Left forelimb (tissue), 1 donor: ENCODE measurements at regions not wholly inside any gene's neighbourhood (a gene's known extent, or its start where the extent isn't known, plus 50 kb on each side); places are given as distances from the start of the nearest gene placed in this dataset.

ENCODE experiments used
- DNase-seq: peaks from one replicate; pipeline ENCODE4 v3.0.0-alpha.2; 2018; ENCODE audit warnings: low spot score

DNA sequence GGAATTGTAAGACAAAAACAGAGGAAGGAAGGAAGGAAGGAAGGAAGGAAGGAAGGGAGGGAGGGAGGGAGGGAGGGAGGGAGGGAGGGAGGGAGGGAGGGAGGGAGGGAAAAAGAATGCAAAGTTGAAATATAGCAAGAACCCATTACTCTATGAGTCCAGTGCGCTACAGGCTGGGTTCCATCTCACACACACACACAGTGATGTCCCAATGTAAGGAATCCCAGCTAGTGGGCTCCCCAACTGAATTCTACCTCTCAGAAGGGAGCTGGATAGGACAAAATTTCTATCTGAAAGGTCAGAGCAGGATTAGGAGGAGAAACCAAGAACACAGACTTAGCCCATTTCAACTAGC is 173.4 kb downstream of the DAD1 start:
- no peak for DNase-seq

DNA sequence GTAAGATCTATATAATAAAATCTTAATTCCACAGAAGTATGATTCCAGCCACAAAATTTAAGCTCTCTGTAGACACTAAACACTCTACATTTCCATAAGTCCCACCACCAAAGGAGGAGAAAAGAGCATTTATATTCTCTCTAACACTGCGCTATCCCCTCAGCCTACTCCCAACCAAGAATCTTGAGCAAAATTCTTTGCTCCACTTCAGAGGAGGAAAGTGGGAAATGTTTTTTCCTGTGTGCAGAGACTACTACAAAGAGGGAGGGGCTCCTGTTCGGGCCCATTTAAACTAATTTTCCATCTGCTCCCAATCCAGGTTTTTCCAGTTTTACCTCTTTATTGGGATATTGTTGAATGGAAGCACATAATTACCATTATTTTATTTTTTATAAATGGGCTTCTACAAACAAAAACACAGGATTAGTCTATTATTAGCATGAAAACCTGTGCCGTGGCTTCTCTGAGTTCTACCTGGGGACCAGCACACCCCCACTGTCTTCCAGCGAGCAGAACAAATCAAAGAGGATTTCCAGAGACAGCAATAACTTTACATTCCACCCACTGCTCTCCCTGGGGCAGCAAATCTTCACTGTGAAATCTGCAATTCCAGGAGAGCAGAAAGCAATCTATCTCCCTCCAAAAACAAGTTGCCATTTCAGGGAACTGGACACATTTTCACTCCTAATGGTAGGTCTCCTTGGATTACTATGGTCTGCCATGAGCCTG is 174.0 kb downstream of the DAD1 start:
- no peak for DNase-seq

DNA sequence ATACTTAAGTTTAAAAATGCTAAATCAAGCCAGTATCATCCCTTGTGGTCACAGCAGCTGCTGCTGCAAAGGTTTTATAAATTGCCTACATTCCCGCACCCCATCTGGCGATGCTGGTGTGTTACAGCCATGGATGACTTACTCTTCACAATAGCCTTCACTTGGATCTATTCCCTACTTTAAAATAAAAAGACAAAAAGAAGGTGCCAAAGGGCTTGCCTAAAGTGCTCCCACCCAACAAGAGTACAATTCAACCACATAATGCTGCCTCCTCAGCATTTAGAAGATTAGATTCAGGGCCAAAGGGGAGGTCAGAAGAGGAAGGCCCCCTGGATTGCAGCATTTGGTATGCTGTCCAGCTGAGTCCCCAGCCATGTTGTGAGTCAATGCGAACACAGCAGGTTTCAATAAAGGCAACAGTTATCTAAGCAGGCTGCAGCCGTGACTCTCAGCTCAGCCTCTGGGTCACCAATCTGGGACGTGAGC is 176.1 kb downstream of the DAD1 start:
- DNase-seq, result no peak

DNA sequence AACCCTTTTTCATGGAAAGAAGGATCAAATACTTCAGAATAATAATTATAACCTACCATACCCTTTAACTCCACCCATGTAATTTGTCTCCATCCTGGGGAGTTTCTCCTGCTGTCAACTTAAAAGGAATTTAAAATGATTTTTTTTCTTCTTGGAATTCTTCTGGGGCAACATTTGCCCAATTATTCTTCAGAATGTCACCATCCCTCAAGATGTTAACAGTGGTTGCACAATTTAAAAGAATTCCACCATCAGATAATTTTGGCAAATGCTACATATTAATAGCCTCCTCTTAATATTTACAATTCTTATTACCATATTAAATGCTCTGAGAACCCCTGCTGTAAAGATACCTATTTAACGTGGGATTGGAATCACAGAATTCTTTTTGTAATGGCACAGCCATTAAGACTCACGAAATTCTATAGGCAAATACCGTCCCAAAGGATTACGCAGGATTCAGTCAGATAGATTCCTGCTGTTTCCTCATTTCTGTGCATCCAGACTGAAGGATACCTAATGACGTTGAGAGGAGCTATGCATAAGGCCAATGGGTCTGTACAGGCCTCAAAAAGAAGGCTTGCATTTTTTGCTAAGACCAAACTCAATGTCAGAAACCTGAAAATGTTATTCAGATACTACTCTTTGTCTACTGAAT is 177.5 kb downstream of the DAD1 start:
- no peak for DNase-seq

DNA sequence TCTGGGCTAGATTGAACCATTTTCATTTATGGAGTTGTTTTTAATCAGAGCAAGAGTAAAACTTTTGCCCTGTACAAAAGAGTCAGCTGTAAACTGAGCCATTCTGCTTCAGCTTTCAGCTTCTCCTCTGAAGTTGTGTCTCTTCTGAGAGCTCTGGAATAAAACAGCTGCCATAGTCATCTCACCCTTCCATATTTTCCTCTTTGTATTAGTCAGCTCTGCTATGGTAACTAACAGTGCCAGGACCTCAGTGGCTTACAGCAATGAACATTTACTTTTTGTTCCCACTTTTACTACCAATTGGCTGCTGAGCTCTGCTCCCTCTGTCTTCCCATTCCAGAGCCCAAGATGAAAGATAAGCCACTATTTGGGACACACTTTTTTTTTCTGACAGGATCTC is 178.5 kb downstream of the DAD1 start:
- DNase-seq, result no peak

DNA sequence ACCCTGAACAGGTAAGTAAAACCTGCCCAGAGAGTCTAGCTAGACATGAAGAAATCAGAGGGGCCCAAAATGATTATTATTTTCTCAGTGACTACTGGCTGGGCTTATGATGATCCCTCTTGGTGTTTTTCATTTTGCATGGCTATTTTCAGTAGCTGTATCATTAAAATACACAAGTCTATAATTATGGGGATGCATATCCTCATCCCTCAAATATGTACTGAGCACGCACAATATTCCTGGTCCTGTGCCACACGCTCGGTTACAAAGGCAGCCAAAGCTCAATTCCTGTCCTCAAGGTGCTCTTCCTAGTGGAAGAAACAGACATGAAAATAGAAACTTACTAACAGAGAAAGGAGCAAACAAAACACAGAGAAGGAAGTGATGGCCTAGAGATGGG is 180.0 kb downstream of the DAD1 start:
- no peak for DNase-seq

DNA sequence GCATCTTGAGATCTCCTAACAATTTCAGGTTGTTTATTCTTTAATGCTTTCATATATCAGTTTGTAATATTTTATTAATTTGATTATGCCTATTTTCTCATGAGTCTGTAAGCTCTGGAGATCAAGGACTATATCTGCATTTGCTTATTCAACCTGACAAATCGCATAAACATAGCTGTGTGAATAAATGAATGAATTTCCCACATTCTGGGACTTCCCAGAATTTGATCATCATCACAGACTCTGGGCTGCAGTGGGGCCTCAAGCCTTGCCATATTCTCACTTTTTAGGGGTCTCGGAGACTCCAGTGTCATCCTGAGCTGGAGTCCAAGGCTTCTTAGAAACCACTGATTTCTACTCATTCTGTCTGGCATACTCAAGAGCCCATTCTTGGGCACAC is 180.5 kb downstream of the DAD1 start:
- DNase-seq, result no peak

DNA sequence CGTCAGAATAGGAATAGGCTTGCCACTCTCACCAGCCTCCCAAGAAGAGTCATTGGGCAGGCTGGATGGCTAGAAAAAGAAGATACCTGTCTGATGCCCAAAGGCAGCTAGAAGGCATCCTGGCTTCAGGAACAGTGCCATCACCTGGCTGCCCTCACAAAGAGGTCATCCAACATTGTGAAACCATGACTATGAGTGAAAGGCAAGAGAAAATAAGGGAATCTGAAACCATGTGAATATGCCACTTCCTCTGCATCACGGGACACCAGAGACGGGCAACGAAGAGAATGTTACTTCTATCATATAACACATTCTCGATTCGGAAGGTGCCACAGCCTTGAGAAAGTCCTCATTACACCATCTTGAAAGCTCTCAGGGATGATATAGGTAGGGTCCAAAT is 182.0 kb downstream of the DAD1 start:
- DNase-seq, result no peak

DNA sequence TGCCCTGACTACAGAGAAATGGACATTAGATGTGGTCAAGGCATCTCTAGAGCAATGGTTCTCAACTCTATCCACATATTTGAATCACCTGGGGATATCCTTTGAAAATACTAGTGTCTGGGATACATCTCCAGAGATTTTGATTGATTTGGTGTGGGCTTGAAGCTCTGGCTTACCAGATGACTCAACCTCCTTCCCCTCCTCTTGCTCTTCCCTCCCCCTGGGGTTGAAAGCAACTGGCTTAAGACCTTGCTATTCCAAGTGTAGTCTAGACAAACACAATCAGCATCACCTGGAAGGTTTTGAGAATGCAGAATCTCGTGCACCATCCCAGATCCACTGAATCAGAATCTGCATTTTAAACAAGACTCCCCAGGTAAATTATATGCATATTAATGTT is 183.8 kb downstream of the DAD1 start:
- no peak for DNase-seq

DNA sequence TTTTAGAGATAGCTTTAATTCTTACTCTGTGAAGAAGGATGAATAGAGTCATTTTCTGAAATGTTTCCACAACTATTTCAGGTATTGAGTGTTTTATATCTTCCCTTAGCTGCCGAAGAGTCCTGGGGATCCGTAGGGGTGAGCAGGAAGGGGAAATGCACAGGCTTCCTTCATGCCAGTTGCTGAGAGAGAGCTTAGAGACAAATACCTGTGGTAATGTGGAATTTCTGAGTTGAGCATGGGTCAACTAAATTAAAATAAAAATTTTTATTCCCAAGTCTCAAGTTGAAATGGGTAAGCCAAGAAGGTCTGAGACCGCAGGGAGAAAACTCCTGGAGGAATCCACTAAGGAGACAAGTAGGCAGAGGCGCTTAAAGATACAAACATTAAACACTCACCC is 185.7 kb downstream of the DAD1 start:
- no peak for DNase-seq

DNA sequence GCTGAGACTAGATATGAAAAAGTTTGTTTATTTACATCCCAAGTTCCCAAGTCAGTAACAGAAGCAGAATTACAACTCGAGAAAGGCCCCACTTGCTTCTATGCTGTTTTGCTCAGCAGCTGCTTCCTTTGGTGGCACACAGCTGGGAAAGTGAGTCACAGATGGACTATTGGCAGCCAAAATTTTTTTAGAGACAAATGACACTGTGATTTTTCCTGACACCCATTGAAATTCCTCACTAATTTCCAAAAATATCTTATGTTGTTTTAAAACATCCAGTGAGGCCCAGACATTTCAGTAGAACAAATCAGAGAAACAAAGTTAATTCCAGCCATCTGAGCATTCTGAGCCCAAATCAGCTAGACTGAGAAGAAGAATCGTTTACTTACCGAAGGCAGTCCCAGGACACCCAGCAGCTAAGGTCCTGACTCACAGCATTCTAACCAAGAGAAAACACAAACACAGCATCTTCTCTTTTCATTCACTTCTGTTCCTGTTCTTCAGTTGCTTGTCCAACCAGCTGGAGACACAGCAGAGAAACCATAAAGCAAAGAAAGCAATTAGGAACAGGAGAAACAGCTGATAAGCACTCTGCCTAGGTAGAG is 188.3 kb downstream of the DAD1 start:
- no peak for DNase-seq

DNA sequence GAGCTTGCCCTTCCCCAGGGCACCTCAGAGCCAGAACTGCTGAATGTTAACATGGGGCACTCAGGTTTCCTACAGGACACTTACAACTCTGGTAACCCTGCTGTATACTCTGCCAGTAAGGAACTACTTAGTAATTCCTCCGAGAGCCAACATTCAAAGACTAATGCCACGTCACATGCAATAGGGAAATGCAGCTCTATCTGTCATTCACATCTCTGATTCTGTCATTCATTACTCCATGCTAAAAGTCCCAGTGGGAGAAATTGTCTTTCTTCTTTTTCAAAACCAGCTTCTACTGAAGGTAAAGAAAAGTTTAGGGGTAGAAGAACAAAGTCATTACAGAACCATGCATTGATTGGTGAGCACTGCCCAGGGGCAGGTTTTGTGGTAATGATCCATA is 189.2 kb downstream of the DAD1 start:
- no peak for DNase-seq

DNA sequence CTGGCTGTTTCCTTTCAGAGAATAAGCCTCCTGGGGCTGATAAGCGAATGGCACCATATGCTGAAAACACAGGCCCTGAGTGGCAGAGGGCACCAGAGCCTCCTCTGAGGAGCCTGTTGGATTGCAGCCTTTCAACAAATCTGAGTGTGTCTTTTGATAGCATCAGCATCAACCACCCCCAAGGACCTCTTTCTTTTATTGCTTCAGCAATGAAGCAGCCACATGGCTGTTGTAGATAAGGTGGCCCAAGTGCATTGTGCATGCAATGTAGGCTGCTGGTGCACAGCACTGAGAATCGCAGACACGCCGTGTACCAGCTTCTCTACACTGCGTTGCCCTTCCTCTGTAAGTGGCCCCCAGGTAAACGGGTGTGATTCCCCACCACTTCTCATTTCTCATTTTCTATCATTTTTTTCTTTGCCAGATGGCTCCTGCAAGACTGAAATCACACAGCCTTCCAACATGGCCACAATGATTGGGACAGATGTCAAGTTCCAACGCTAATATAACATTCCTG is 191.7 kb downstream of the DAD1 start:
- DNase-seq, result no peak

DNA sequence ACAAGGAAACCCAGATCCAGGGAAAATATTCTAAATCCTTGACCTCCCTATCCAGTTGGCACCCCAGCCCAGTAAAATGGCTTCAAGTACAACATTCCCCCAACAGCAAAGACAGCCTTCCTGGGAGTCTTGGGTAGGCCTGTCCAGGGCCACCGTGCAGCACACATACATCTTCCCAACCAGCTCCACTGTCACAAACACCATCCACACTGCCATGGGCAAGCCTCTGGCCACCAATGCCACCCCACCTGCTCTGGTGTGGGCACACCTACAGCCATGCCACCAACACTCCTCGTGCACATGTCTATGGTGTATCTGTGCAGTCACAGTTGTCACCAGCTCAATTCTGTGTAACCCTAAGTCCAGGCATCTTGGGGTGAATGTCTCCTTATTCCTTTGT is 193.2 kb downstream of the DAD1 start:
- no peak for DNase-seq

DNA sequence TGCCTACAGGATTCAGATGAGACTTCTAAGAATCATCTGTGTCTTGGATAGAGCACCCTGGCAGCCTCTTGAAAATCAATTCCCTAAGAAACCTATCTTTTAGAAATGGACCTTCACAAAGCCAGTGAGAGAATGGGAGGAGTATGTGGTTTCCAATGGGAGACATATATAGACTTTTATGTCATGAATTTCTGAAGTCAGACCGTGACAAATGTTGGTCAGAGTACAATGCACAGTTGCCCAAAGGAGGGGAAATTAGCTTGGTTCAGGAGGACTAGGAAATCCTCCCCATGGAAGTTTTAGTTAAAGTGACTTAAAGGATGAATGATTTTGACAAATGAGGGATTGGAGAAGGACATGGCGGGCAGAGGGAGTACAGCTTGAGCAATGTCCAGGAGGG is 194.4 kb downstream of the DAD1 start:
- DNase-seq, result no peak

DNA sequence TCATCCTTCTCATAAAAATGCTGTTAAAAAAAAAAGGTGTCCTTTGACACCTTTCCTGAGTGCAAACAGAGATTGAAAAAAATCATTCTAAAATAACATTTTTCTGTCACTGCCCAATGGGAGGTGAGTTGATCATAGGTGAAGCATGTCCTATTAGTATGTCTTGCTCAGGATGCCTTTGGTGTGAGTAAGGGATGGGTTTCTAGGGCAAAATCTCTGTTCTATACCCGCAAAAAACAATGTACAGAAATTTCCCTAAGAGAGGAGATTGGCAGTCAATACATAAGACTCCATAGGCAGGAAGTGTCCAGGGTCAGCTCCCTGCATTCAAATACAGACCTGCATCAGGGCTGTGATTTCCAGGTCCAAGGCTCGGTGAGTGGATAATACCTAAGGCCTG is 195.2 kb downstream of the DAD1 start:
- no peak for DNase-seq

DNA sequence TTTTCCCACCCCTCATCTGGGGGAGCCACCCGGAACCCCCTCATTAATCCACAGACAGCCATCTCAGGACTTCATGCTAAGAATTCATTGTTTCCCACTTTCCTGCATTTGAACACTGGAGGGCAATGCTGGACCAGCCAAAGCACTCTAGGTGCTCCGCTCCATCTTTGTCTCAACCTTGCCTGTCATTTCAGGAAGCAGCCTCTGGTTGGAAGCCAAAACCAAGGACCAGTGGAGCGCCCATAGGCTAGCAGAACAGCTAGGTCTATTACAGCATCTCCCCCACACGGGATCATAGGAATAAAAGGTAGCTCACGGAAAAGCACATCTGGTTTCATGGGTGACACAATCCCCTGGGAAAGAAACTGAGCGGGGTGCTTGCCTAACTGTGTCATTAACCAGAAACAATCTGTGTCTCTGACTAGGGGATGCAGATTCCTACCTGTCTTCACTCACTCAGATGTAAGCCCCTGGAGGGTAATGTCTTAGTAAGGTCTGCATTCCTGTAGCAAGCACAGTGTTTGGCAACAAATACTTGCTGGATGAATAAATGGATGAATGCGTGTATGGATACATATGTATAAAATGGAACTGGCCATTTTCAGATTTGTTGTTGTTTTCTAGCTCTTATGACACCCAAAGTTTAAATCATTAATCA is 197.0 kb downstream of the DAD1 start:
- no peak for DNase-seq

DNA sequence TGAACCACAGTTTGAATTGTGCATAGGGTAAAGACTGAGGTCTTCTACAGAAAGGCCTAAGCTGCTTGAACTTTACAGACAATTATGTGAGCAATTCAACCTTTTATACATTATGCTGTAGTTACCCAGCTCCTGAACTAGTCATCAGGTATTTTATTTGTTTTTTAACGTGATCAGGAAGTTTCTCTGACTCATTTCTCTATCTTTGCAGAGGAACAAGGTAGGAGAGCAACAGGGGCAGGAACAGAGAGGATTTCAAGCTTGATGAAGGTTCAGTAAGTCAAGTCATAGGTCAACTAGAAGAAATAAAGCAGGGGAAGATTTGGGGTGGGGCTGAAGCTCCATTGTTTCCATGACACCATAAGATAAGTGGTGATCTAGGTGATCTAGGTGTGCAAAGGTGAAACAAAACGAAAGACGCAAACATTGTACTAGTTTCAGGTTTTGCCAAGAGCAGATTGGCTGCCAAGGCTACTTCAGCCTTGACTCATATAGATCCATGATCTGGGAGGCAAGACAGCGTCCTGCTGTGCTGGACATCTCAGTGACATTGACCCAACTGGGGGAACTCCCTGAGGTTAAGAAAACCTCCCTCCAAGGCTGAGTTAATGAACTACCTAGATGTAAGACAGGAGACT is 198.1 kb downstream of the DAD1 start:
- no peak for DNase-seq

DNA sequence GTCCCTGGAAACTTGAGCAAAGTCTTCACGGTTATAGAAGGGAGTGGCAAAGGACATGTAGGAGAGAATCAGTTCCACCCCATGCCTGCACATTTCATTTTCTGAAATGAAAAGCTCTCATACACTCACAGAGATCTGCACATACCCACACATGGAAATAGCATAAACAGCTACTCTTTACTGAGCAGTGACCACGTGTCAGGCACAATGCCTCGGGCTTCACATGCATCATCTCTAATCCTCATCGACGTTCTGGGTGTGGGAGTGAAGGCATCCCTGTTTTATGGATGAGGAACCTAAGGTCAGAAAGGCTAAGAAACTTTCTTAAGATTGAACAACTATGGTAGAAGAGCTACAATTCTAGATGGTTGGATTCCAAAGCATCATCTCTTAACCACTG is 198.8 kb downstream of the DAD1 start:
- no peak for DNase-seq

DNA sequence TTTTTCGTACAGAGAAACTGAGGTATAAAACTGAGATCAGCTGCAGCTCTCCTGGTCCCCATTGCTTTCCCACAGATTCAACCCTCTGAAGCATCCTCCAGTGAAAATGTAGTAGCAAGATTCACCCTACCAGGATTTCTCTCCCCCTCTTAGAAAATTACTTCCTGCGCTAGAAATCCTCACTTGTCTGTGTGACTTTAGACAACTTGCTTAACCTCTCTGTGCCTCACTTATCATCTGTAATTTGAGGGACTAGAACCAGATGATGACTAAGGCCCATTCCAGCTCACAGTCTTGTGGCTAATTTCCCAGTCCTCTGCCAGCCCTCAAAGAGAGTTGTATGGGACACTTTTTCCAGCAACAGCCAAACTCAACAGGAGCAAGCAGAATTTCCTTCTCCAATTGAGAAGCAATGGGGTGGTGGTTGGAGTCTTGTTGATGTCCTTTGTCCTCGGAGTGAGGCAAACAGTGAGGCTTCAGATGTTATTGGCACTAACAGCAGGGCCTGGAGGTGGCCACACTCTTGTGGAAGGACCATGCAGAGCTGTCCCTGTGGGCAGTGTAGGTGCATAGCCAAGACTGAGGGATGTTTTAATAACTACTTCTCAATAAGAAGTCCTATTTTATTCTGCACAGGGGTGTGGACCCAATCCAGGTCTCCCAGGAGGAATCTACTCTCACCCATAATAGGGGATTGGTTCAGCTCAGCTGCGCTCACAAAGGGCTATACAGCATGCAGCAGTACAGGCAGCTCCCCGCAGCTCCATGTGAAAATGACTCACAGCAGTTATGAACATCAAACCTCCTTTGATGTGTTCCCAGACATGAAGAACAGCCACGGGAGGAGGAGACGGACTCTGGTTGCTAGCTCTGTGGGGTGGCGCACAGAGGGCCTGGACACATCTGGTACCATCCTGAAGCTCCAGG is 200.1 kb downstream of the DAD1 start:
- no peak for DNase-seq

DNA sequence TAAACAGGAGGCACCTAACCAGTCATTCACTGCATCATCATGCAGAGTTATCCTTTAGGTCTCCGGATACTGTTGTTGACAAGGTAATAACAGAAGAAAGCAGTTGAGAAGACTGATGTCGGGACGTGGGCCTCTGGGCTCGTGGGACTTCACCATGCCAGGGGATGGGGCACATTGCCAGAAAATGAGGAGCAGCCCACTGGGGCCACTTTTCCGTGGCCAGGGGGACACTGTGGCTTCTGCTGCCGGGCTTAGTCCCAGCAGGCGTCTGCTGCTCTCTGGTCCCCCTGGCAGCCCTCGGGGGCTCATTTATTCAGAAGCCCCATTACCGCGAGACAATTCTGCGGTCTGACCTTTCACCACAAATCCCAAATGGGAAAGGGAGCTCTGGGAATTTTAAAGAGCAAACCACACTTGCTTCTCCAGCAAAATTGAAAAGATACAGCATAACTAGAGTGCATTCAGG is 201.2 kb downstream of the DAD1 start:
- no peak for DNase-seq
